Suprapubic skin (tissue), 4 donors: ENCODE measurements at regions not wholly inside any gene's neighbourhood (a gene's known extent, or its start where the extent isn't known, plus 50 kb on each side); places are given as distances from the start of the nearest gene placed in this dataset.

Experiments
- CTCF ChIP-seq, 2 donors: fragments of 200-600 bp in 1 of 2; fragments of 450-650 bp in 1 of 2; sonication (generic) in 1 of 2; IDR thresholded peaks; one replicate each; pipeline ENCODE4 v1.5.1; 2016 to 2019; ENCODE audit warnings: antibody characterized with exemption in 2 of 2, mild to moderate bottlenecking in 1 of 2, moderate library complexity in 1 of 2
- POLR2A ChIP-seq, 2 donors: fragments of 450-650 bp; IDR thresholded peaks; one replicate each; pipeline ENCODE4 v1.6.1; 2017; ENCODE audit warnings: antibody characterized with exemption in 2 of 2, mild to moderate bottlenecking in 2 of 2, moderate library complexity in 2 of 2
- POLR2AphosphoS5 ChIP-seq, 3 donors: sonication (generic); formaldehyde crosslinking; IDR thresholded peaks; one replicate each; pipeline ENCODE4 v1.6.1; 2017; ENCODE audit warnings: antibody characterized with exemption in 3 of 3

- no peak for TF ChIP-seq CTCF (IDR thresholded peaks at IDR 0.05)
- no peak for TF ChIP-seq POLR2A (IDR thresholded peaks at IDR 0.05)
- no peak for TF ChIP-seq POLR2AphosphoS5 (IDR thresholded peaks at IDR 0.05)
Measured at GRCh38 chr17:54235571-54235970, 412.8 kb downstream of the KIF2B start.
